HS-5 (cell line): ENCODE measurements at regions not wholly inside any gene's neighbourhood (a gene's known extent, or its start where the extent isn't known, plus 50 kb on each side); places are given as distances from the start of the nearest gene placed in this dataset.
"Not testable (repeated sequence)": the region's sequence is repeated elsewhere in the genome, so short reads cannot be mapped to it uniquely, and the experiment has no call there.

Experiments
- DNase-seq: peaks from one replicate; pipeline ENCODE4 v3.0.0-alpha.2; 2012; ENCODE audit warnings: low read depth

- DNase-seq: no peak
Observed at GRCh38 chr3:139201446-139202225, 142.2 kb upstream of the MRPS22 start.

- DNase-seq: no peak
Observed at GRCh38 chr3:139202226-139202958, 141.4 kb upstream of the MRPS22 start.

- no peak for DNase-seq
Observed at GRCh38 chr3:139202959-139203349, 140.9 kb upstream of the MRPS22 start.

- DNase-seq: no peak
Observed at GRCh38 chr3:139203752-139204151, 140.1 kb upstream of the MRPS22 start.

- DNase-seq: no peak
Observed at GRCh38 chr3:139204728-139205127, 139.1 kb upstream of the MRPS22 start.

- DNase-seq: no peak
Observed at GRCh38 chr3:139213936-139214335, 129.9 kb upstream of the MRPS22 start.

- DNase-seq: no peak
Observed at GRCh38 chr3:139216958-139217357, 126.9 kb upstream of the MRPS22 start.

GRCh38 chr3:139217633-139218032 is 126.2 kb upstream of the MRPS22 start:
- DNase-seq: no peak

GRCh38 chr3:139218046-139218445 is 125.8 kb upstream of the MRPS22 start:
- DNase-seq: no peak

GRCh38 chr3:139219463-139219862 is 124.4 kb upstream of the MRPS22 start:
- no peak for DNase-seq

GRCh38 chr3:139222100-139222657 is 121.6 kb upstream of the MRPS22 start:
- DNase-seq: no peak

- no peak for DNase-seq
Observed at GRCh38 chr3:139225548-139225947, 118.3 kb upstream of the MRPS22 start.

GRCh38 chr3:139226731-139227130 is 117.1 kb upstream of the MRPS22 start:
- DNase-seq: no peak

- no peak for DNase-seq
Observed at GRCh38 chr3:139227165-139227564, 116.7 kb upstream of the MRPS22 start.

- no peak for DNase-seq
Observed at GRCh38 chr3:139227827-139228226, 116.0 kb upstream of the MRPS22 start.

- DNase-seq: no peak
Observed at GRCh38 chr3:139230391-139230790, 113.4 kb upstream of the MRPS22 start.

GRCh38 chr3:139231555-139232281 is 112.1 kb upstream of the MRPS22 start:
- DNase-seq: no peak

GRCh38 chr3:139232341-139232740 is 111.5 kb upstream of the MRPS22 start:
- DNase-seq: not testable (repeated sequence)

- no peak for DNase-seq
Observed at GRCh38 chr3:139234491-139234890, 109.3 kb upstream of the MRPS22 start.

GRCh38 chr3:139235192-139235591 is 108.6 kb upstream of the MRPS22 start:
- DNase-seq: no peak

GRCh38 chr3:139236336-139236735 is 107.5 kb upstream of the MRPS22 start:
- no peak for DNase-seq

GRCh38 chr3:139238281-139239030 is 105.4 kb upstream of the MRPS22 start:
- no peak for DNase-seq
